Femur (tissue), 1 donor: ENCODE measurements at regions not wholly inside any gene's neighbourhood (a gene's known extent, or its start where the extent isn't known, plus 50 kb on each side); places are given as distances from the start of the nearest gene placed in this dataset.

Experiments used
- DNase-seq: peaks from one replicate; pipeline ENCODE4 v3.0.0-alpha.2; 2017

DNA sequence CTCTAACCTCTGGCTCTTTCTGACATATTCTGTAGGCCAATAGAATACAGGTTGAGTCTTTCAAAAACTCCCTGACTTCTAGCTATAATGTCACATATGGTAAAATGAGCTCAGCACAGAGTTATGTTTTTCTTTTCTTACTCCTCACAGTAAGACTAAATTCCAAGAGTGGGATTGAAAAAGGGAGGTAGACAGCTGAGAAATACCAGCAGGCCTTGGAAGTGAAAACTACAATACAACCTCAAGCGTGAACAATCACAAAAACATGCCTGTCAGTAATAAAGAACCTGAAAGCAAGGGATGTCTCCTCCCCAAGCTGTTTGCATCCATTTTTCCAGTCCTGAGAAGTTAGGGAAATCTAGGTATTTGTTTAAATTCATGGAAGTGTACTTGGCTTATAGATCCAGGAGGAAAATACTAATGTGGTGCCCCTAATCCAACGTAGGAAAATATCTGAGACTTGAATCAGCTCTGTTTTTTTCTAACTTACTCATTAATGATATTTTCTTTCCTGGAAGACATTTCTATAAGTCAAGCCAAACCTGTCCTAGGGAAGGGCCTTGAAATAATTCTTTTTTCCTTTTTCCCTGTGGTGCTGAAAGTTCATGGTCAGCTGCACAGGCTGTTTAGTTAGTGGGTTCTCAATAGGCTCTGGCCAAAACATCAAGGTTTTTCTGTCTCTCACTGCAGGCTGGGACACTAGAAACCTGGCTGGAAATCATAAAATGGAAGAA lies 167.9 kb upstream of the SPATS2L start:
- no peak for DNase-seq

DNA sequence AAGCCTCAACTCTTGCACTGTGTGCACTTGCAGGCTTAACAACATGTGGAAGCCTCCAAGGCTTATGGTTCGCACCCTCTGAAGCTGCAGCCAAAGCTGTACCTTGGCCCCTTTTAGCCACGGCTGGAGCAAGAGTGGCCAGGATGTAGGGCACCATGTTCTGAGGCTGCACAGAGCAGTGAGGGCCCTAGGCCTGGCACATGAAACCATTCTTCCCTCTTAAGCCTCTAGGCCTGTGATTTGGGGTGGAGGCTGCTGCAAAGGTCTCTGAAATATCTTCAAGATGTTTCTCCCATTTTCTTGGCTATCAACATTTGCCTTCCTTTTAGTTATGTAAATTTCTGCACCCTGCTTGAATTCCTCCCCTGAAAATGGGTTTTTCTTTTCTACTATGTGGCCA lies 161.9 kb upstream of the SPATS2L start:
- no peak for DNase-seq

DNA sequence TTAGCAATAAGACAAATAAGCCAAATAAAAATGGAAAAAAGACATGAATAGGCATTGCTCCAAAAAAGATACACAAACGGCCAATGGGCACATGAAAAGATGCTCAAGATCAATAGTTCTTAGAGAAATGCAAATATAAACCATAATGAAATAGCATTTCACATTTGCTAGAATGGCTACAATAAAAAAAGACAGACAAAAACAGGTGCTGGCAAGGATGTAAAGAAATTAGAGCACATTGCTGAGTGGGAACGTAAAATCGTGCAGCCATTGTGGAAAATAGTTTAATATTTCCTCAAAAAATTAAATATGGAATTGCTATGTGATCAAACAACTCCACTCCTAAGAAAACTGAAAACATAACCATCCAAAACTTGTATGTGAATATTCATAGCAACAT lies 160.0 kb upstream of the SPATS2L start:
- DNase-seq = no peak

DNA sequence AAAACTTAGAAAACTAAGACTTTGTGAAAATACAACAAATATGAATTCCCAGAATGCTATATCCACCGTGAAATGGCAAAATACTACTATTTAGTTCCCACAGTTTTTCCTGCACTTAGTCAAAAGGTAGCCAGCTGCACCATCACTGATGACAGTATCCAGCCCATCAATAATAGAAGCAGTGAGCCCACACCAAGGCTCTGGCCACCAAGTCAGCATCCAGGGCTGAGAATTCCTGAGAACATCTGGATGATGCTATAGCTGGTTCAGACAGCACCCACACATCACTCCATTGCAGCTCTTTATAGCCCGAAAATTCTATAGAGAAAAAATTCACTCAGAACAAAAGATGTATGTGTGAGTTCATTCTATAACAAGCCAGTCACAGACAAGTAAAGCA lies 159.1 kb upstream of the SPATS2L start:
- DNase-seq = no peak

DNA sequence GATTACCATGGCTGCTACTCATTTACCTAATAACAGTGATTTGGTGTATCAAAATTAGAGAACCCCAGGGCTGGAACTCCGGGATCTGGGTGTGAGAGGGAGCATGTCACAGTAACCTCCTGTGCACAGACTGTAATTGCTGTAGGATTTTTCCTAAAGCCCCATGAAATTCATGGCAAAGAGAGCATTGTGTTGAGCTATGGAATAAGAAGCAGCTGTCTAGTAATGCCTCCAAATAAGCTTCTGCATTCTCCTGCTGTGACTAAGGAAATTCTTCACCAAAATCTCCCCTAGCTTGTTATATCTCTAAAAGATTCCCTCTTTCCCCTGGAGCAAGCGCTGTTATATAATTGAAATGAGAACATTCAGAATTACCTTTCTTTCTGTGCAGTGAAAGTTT lies 158.1 kb upstream of the SPATS2L start:
- DNase-seq = no peak

DNA sequence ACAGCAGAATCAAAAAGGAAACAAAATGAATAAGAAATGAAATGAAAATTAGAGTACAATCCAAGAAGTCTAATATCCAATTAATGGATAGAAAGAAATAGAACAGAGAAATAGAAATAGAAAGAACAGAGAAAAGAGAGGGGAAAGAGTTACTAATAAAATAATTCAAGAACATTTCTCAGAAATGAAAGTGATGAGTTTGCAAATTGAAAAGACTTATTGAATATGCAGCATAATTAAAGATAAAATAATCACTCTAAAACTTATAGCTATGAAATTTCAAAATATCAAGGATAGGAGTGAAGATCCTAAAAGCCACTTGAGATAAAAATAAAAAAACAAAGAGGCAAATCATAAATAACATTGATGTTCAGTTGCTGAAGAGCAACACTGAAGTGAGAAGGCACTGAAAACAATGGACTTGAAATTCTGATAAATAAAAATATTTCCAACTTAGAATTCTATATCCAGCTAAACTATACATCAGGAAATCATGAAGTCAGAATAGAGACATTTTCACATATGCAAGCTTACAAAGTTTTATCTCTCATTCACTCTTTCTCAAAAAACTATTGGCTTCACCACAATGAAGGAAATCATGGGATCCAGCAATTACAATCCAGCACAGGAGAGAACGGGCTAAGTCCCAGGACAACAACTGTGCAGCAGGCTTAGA lies 155.9 kb upstream of the SPATS2L start:
- no peak for DNase-seq

DNA sequence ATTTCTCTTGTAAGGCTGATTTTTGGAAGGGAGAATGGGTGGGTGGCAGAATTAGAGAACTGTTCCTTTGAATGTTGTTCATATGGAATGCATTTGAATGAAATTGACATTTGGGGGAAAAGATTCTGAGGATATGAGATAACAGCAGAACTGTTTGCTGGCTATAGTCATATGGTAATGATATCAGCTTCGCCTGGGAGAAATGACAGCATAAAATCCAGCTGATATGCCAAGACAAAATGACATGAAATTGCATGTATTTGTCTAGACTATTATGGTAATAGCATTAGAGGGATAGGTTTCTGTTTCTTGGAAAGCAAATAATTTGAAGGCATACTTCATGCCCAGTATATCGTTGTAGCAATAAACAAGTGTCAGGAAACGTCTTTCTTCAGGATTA lies 150.8 kb upstream of the SPATS2L start:
- no peak for DNase-seq

DNA sequence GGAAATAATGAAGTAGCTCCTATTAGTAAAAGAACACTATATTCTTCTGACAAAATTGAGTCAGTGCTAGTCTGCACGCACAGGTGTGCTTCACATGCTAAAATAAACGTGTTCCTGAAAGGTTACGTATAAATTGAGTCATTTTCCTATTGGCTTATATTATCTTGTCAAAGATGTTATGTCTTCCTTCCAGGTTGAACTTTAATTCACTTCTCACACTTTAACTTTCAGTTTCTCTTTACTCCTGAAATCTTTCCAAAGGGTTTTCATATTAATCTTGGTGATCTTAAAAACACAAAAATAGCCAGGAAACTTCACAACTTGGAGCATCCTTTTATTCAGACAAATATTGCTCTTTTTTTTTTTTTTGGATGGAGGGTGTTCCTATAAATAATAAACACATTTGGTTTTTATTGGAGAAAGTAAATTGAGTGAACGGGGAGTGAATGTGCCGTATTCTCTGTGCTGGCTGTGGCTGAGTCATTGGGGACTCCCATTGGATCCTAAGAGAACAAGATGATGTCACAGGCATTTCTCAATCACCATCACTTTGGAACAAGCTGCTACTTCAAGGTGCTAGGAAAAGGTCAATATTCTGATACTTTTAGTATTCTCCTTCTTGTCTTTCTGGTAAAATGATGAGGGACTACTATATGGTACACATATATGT lies 150.2 kb upstream of the SPATS2L start:
- no peak for DNase-seq

DNA sequence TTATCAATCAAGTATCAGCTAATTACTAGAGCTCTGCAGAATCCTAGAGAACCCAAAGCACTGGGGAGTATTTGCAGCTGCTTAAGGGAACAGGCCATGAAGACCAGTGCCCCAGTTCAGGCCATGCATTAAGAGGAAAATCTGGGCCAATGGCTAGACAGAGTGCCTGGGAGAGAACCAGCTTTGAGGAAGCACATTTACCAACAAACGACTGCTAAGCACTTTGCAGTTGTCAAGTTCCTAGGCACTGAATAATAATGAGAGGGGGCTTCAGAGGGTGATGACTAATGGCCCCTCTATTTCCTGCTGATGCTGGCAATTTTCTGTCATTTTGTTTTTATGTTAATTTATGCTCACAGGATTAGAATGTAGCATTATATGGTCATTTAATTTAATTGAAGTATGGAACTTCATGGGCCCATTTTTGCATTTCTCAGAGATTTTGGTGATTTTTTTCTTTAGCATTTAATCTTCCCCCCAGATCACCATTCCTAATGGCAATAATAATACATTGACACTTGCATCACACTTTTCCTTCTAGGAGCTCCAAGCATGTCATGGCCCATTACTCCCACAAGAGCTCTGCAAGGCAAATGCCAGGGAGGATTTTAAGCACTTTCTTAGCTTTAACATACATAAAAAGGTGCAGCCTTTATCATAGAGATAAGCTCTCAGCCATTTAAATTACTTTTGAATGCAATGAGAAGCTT lies 147.7 kb upstream of the SPATS2L start:
- no peak for DNase-seq

DNA sequence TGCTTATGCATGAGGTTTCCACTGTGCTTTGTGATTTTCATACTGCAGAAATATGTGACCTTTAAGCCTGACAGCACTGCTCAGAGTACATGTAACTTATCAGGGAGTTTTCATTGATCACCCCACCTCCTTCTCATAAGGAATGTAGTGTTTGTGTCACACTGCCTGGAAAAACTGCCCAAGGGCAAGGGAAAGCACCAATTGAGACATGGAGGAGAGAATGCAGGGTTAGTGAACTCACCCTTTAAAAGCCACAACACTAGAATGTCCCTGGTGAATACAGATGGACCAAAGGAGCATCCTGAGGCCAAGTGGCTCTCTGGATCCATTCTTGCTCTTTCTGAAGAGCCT lies 147.2 kb upstream of the SPATS2L start:
- DNase-seq = no peak

DNA sequence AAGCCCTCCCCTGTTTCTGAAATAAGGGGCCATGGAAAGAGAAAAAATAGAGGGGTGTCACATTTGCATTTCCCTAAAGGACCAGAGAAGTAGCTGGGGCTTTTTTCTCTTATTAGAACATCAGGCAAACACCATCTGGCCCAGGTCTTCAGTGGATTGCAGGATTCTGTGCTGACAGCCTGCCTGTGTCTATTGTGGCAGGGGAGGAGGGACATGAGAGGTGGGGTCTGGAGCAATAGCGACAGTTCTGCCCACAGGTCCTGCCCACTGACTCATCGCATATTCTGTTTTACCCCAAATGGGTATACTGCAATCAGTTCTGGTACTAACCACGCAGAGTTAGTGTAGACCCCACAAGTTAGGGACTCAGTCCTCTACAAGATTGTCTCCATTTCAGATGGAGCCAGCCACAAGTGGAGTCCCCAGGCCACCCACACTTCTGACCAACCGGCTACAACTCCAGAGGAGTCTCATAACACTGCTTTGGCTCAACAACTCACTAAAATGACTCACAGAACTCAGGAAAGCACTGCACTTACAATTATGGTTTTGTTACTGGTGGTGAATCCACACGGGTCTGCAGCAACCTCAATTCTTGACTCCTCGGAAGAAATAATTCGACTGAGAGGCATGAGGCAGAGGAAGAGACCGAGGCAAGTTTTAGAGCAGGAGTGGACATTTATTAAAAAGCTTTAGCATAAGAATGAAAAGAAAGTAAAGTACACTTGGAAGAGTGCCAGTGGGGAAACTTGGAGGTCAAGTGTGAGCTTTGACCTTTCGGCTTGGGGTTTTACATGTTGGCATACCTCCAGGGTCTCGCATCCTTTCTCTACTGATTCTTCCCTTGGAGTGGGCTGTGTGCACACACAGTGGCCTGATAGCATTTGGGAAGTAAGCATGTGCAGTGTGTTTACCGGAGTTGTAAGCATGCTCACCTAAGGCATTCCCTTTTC lies 146.4 kb upstream of the SPATS2L start:
- DNase-seq = no peak

DNA sequence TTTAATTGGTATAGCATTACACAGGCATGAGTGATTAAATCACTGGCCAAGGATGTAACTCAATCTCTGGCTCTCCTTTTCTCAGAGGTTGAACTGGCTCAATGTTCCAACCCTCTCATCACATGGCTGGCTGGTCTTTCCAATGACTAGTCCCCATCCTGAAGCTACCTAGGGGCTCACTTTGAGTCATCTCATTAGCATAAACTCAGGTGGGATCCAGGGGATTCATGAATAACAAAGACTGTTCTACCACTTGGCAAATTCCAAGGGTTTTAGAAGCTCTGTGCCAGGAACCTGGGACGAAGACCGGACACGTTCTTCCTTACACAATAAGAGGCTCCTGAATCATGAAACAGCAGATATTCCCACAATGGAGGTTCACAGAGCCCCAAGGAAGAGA lies 145.0 kb upstream of the SPATS2L start:
- no peak for DNase-seq

DNA sequence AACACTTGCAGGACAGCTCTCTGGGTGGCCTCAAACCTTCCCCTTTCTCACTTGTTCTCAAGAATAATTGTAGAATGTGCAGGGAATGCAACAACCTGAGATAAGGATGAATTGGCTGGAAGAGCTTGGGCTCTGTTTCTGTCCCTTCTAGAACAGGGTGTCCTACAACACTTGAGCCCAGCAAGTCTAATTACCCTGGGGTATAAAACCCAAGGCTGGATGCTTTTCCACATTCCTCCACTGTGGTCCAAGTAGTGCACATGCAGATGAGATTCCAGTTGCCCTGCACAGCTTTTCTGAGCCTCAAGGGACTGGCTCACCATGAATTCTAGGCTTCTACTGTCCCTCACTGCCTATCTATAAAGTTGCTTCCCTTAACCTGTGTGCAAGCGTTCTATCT lies 140.8 kb upstream of the SPATS2L start:
- no peak for DNase-seq

DNA sequence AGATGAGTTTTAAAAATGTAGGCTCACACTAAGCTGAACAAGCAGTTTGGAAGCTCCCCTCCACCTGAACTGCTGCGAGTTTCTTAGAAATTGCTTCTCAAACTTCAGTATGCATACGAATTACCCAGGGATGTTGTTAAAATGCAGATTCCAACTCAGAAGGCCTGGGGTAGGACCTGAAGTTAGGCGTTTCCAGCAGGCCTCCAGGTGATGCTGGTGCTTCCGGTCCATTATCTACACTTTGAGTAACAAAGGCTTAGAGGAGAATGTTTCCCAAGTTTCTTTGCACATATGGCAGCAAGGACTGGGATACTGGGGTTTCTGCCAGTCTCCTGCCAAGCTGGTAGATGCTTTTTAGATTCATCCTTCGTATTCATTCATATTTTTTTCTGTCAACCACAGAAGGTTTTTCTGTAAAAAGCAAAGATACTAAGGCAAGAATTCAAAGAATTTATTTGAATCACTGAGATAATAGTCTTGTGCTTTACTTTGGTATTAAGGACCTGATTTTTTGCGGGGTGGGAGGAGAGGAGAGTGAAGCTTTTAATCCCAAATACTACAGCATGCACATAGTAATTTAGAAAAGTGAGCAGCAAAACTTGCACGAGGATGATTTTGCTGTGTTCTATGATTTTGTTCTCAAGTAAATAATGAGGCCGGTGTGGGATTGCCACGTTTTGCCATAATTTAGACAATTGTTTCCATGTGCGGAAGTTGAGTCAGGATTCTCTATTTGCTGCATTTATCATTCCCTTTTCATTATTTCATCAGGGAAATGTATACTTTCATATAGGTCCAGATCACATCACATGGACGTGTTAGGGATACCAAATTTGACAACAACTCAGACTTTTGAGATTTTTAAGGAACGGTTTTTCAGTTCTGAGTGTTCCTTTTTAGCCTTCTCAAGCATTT lies 137.6 kb upstream of the SPATS2L start:
- DNase-seq = no peak

DNA sequence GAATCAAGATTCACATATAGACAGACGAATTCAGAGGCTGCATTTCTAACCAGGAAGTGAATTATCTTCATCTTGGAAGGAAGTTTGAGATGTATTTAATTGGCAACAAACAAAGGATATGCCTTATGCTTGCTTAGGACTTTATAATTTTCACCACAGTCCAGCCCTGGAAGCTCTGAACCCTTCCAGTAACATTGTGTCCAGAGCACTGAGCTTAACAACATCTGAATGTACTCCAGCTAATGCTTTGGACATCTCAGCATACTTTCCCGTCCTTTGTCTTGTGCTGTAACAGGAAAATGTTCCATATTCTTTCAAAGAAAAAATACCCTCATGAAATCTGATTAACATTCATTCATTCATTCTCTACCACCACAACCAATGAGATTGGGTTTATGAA lies 136.3 kb upstream of the SPATS2L start:
- DNase-seq = no peak

DNA sequence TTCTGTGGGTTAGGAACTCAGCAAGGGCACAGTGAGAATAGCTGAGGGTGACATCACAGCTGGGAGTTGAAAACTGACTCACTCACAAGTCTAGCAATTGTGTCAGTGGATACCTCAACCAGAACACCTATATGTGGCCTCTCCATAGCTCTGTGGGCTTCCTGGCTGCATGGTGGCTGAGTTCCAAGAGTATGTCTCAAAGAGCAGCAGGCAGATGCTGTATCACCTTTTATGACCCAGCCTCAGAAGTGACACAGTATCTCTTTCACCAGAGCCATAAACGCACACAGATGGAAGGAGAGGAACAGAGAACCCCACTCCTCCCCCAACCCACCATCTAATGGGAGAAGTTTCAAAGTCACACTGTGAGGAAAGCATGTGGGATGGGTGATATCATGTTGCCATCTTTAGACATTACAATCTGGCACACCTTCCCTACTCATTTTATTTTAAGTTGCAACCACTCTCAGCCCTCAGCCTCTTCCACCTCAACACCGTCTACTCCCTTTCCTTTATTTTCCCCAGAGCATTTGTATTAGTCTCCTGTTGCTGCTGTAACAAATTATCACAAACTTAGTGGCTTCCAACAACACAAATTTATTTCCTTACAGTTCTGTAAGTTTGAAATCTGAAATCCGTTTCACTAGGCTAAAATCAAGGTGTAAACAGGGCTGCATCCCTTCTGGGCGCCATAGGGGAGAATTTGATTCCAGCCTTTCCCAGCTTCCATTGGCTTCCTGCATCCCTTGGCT lies 134.6 kb upstream of the SPATS2L start:
- DNase-seq = no peak

DNA sequence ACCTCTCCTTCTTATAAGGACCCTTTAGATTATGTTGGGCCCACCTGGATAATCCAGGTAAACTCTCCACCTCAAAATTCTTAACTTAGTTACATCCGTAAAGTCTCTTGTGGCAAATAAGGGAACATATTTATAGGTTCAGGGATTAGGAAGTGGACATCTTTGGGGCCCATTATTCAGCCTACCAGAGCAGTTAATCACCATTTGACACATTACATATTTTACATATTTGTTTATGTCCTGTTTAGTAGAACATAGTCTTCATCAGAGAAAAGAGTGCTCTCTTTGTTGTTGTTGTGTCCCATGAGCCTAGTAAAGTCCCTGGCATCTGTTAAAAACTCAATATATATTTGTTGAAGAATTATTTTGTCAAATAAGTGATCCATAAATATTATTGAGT lies 134.0 kb upstream of the SPATS2L start:
- no peak for DNase-seq

DNA sequence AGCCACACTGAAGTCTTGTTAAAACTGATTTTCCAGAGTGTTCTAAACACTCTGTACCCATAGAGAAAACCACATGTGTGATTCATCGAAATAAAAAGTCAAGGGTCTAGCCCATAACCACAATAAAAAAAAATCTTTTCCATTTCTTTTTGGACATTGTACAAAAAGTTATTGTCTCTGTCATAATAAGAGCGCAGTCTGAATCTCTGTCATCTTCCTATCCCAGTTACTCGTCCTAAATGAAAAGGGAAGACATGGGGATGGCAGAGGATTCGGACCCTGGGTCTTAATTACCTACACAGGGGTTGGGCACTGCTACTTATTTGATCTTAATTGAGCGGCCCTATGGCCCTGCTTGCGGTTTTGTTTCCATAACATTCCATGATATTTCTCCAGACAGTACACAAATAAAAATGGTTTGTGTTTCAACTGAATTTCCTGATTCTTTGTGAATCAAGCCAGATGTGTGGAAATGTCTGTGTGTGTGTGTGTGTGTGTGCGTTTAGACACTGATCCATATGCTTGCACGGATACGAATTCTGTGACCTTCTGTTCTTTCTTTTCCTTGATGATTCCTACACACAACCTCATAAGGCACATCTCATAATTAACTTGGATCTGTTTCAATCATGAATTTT lies 133.4 kb upstream of the SPATS2L start:
- peak; percentile 62 for DNase-seq

DNA sequence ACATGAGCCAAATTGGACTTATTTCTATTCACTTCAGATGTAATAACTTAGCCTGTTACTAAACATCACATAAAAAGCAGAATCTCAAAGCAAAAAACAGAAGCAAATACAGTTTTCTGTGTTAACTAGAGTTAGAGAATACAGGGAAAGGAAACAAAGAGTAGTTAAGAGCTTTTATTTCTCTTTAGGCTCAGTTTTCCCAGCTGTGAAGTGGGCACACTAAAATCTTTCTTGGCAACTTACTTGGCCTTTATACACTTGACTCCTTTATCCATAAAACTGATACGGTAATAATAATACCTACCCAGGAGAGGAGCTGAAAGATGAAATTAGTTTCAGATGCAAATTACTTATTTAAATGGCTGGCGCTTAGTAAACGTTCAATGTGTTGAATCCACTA lies 132.8 kb upstream of the SPATS2L start:
- no peak for DNase-seq
